Breast epithelium (tissue), 3 donors: ENCODE measurements at regions not wholly inside any gene's neighbourhood (a gene's known extent, or its start where the extent isn't known, plus 50 kb on each side); places are given as distances from the start of the nearest gene placed in this dataset.

Experiments used
- CTCF ChIP-seq, 3 donors: fragments of 450-650 bp; IDR thresholded peaks; one replicate each; pipeline ENCODE4 v1.5.1; 2016 to 2017; ENCODE audit warnings: antibody characterized with exemption in 3 of 3, mild to moderate bottlenecking in 3 of 3, moderate library complexity in 3 of 3
- POLR2A ChIP-seq: fragments of 450-650 bp; IDR thresholded peaks from one replicate; pipeline ENCODE4 v1.6.1; 2016; ENCODE audit warnings: antibody characterized with exemption, mild to moderate bottlenecking, moderate library complexity
- POLR2AphosphoS5 ChIP-seq, 3 donors: sonication (generic); formaldehyde crosslinking; IDR thresholded peaks; one replicate each; pipeline ENCODE4 v1.6.1; 2017; ENCODE audit warnings: antibody characterized with exemption in 3 of 3

- no peak for TF ChIP-seq CTCF (IDR thresholded peaks at IDR 0.05)
- TF ChIP-seq POLR2A, result no peak
- no peak for TF ChIP-seq POLR2AphosphoS5 (IDR thresholded peaks at IDR 0.05)
Measured at GRCh38 chr17:70352834-70353233, 183.5 kb downstream of the KCNJ2 start.
